H1 (cell line): ENCODE measurements at regions not wholly inside any gene's neighbourhood (a gene's known extent, or its start where the extent isn't known, plus 50 kb on each side); places are given as distances from the start of the nearest gene placed in this dataset.

ENCODE experiments used
- ASH2L ChIP-seq: fragments of 200-600, 300-600 bp; sonication (generic); IDR thresholded peaks from one replicate; pipeline ENCODE4 v1.7.1; 2017; ENCODE audit warnings: low read length
- ATF3 ChIP-seq: IDR thresholded peaks from 2 replicates; pipeline ENCODE4 v1.6.1; 2011; ENCODE audit warnings: low read depth, mild to moderate bottlenecking, low read length; ENCODE audit not compliant: insufficient read depth
- BACH1 ChIP-seq: IDR thresholded peaks from 2 replicates; pipeline ENCODE4 v1.6.1; 2012; ENCODE audit warnings: low read length, improper control_type of control experiment
- BCL11A ChIP-seq, 2 experiments: IDR thresholded peaks; one replicate each; pipeline ENCODE4 v1.6.1; 2011; ENCODE audit warnings: low read depth in 2 of 2, low read length in 2 of 2, mild to moderate bottlenecking in 2 of 2
- CBX8 ChIP-seq: fragments of 300-800, 300-1000 bp; sonication (generic); IDR thresholded peaks from 2 replicates; pipeline ENCODE4 v1.7.1; 2016; ENCODE audit warnings: low read depth, low read length, borderline replicate concordance
- CEBPB ChIP-seq: IDR thresholded peaks from 2 replicates; pipeline ENCODE4 v1.6.1; 2012; ENCODE audit warnings: low read depth, low read length
- CREB1 ChIP-seq: IDR thresholded peaks from 2 replicates; pipeline ENCODE4 v1.6.1; 2012; ENCODE audit warnings: inconsistent platforms
- EGR1 ChIP-seq: IDR thresholded peaks from 2 replicates; pipeline ENCODE4 v1.6.1; 2011; ENCODE audit warnings: low read depth, low read length, borderline replicate concordance
- GTF2F1 ChIP-seq: IDR thresholded peaks from 2 replicates; pipeline ENCODE4 v1.6.1; 2012; ENCODE audit warnings: low read depth, low read length, improper control_type of control experiment, borderline replicate concordance
- HDAC6 ChIP-seq: IDR thresholded peaks from one replicate; pipeline ENCODE4 v1.7.1; 2012; ENCODE audit warnings: low read depth, mild to moderate bottlenecking, inconsistent platforms, low read length, moderate library complexity
- KDM4A ChIP-seq: IDR thresholded peaks from one replicate; pipeline ENCODE4 v1.7.1; 2012; ENCODE audit warnings: low read depth, mild to moderate bottlenecking, moderate library complexity, low read length, inconsistent platforms; ENCODE audit not compliant: severe bottlenecking
- RAD21 ChIP-seq, 2 experiments: IDR thresholded peaks in 1 of 2; conservative IDR thresholded peaks in 1 of 2; 2 replicates each; pipeline ENCODE4 v1.6.1; 2011; ENCODE audit warnings: low read depth in 2 of 2, low read length in 2 of 2, improper control_type of control experiment in 1 of 2, inconsistent platforms in 1 of 2, mild to moderate bottlenecking in 1 of 2, moderate library complexity in 1 of 2
- RBBP5 ChIP-seq: IDR thresholded peaks from 2 replicates; pipeline ENCODE4 v1.7.1; 2012; ENCODE audit warnings: low read depth, mild to moderate bottlenecking, inconsistent platforms, low read length, moderate library complexity, borderline replicate concordance
- SIN3A ChIP-seq, 2 experiments: IDR thresholded peaks in 1 of 2; conservative IDR thresholded peaks in 1 of 2; 2 replicates each; pipeline ENCODE4 v1.6.1; 2011 to 2012; ENCODE audit warnings: low read length in 2 of 2, improper control_type of control experiment in 1 of 2, low read depth in 1 of 2, mild to moderate bottlenecking in 1 of 2
- SP1 ChIP-seq: IDR thresholded peaks from 2 replicates; pipeline ENCODE4 v1.6.1; 2011; ENCODE audit warnings: low read depth, low read length
- SP2 ChIP-seq: IDR thresholded peaks from 2 replicates; pipeline ENCODE4 v1.6.1; 2012; ENCODE audit warnings: mild to moderate bottlenecking, low read length, inconsistent platforms
- SRF ChIP-seq: IDR thresholded peaks from 2 replicates; pipeline ENCODE4 v1.6.1; 2011; ENCODE audit warnings: mild to moderate bottlenecking, low read depth, low read length, moderate library complexity
- SUZ12 ChIP-seq: fragments of 200-600 bp; sonication (generic); IDR thresholded peaks from 2 replicates; pipeline ENCODE4 v1.6.1; 2012; ENCODE audit warnings: mild to moderate bottlenecking, inconsistent platforms, low read length, moderate library complexity, mixed read lengths
- TBP ChIP-seq: IDR thresholded peaks from 2 replicates; pipeline ENCODE4 v1.6.1; 2011; ENCODE audit warnings: low read depth, low read length, improper control_type of control experiment
- TF ChIP-seq, protein P1 (sequence below): IDR thresholded peaks from 2 replicates; pipeline ENCODE4 v1.6.1; 2012; ENCODE audit warnings: inconsistent platforms
- TF ChIP-seq, protein P2 (sequence below): IDR thresholded peaks from 2 replicates; pipeline ENCODE4 v1.6.1; 2012; ENCODE audit warnings: inconsistent platforms
- TF ChIP-seq, protein P3 (sequence below), 3 experiments: IDR thresholded peaks; 1 replicate in 2 of 3; 2 replicates in 1 of 3; pipeline versions ENCODE4 v1.5.1 to v1.6.1; 2011; ENCODE audit warnings: low read length in 3 of 3, mild to moderate bottlenecking in 3 of 3, inconsistent platforms in 2 of 3, low read depth in 1 of 3, moderate library complexity in 1 of 3; ENCODE audit not compliant: insufficient read depth in 1 of 3; ENCODE audit errors: control extremely low read depth in 1 of 3

DNA sequence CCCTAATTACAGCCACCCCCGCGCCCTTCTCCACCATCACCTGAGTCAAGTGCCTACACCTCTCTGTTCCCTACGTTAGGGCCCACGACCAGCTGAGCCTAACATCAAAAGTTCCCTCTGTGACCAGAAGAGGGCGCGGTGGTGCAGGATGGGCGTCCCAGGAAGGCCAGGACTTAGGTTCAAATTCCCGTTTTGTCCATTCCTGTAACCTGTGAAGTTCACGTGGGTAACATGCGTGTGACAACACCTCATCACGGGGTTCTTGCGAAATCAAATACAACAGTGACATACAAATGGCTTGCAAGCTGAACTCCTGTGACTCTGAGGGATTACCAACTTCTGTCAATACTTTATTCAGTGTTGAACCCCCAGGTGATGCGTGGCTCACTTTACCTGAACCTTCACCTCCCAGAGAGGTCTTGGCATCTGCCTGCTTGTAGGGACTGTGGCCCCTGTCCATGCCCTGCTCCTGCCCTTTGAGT, 207.9 kb downstream of the ARL4C start (continued):
- TF ChIP-seq EGR1 (peak; percentile 69; the same call in 1 of the 2 replicates), SRF (no peak), SP2 (no peak), ASH2L (no peak), HDAC6 (no peak), SUZ12 (no peak), SP1 (no peak), GTF2F1 (no peak), TBP (no peak), BCL11A (IDR thresholded peaks at IDR 0.05; ENCODE audit: low read depth in 2 of 2, low read length in 2 of 2) (no peak), CEBPB (peak; percentile 63; the same call in 1 of the 2 replicates), SIN3A (conservative IDR thresholded peaks at IDR 0.05 in 1 of 2, IDR thresholded peaks at IDR 0.05 in 1 of 2; ENCODE audit: low read depth in 1 of 2, low read length in 2 of 2) (0 out of 4 replicates have a peak, but pooled peaks of 1 of the 2 experiments have one; percentile 24), BACH1 (no peak), KDM4A (no peak), CBX8 (no peak), RAD21 (IDR thresholded peaks at IDR 0.05 in 1 of 2, conservative IDR thresholded peaks at IDR 0.05 in 1 of 2; ENCODE audit: low read depth in 2 of 2, low read length in 2 of 2) (peak; percentile 92 to 95), CREB1 (no peak; the same call in 1 of the 2 replicates), ATF3 (no peak), RBBP5 (no peak)
- TF ChIP-seq, protein P1, sequence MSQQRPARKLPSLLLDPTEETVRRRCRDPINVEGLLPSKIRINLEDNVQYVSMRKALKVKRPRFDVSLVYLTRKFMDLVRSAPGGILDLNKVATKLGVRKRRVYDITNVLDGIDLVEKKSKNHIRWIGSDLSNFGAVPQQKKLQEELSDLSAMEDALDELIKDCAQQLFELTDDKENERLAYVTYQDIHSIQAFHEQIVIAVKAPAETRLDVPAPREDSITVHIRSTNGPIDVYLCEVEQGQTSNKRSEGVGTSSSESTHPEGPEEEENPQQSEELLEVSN = no peak
- TF ChIP-seq, protein P2, sequence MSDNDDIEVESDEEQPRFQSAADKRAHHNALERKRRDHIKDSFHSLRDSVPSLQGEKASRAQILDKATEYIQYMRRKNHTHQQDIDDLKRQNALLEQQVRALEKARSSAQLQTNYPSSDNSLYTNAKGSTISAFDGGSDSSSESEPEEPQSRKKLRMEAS = no peak; the same call in 1 of the 2 replicates
- TF ChIP-seq, protein P3, sequence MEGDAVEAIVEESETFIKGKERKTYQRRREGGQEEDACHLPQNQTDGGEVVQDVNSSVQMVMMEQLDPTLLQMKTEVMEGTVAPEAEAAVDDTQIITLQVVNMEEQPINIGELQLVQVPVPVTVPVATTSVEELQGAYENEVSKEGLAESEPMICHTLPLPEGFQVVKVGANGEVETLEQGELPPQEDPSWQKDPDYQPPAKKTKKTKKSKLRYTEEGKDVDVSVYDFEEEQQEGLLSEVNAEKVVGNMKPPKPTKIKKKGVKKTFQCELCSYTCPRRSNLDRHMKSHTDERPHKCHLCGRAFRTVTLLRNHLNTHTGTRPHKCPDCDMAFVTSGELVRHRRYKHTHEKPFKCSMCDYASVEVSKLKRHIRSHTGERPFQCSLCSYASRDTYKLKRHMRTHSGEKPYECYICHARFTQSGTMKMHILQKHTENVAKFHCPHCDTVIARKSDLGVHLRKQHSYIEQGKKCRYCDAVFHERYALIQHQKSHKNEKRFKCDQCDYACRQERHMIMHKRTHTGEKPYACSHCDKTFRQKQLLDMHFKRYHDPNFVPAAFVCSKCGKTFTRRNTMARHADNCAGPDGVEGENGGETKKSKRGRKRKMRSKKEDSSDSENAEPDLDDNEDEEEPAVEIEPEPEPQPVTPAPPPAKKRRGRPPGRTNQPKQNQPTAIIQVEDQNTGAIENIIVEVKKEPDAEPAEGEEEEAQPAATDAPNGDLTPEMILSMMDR (IDR thresholded peaks at IDR 0.05; ENCODE audit: control extremely low read depth in 1 of 3, insufficient read depth in 1 of 3, low read depth in 1 of 3, low read length in 3 of 3) = peak; percentile 90 to 97 (median 93)
